Erythroblast (primary cell): ENCODE measurements at regions not wholly inside any gene's neighbourhood (a gene's known extent, or its start where the extent isn't known, plus 50 kb on each side); places are given as distances from the start of the nearest gene placed in this dataset.

ENCODE experiments used
- DNase-seq, 2 experiments: peaks; one replicate each; lab custom pipeline; 2025; lab: John Stamatoyannopoulos, UW
- GATA1 ChIP-seq: IDR thresholded peaks from 2 replicates; pipeline ENCODE4 v1.6.1; 2011; ENCODE audit warnings: low read depth, mild to moderate bottlenecking, control low read depth, low read length, moderate library complexity
- POLR2A ChIP-seq: IDR thresholded peaks from 2 replicates; pipeline ENCODE4 v1.6.1; 2011; ENCODE audit warnings: mild to moderate bottlenecking, low read length

GRCh38 chr9:109549386-109549785 lies 51.3 kb upstream of the PTPN3 start:
- DNase-seq = no peak
- TF ChIP-seq POLR2A = no peak
- TF ChIP-seq GATA1 = no peak

GRCh38 chr9:109551651-109552050 lies 53.5 kb upstream of the PTPN3 start:
- TF ChIP-seq POLR2A (no peak), GATA1 (no peak)
- no peak for DNase-seq

- DNase-seq = no peak
Measured at GRCh38 chr9:109555215-109555614, 57.1 kb upstream of the PTPN3 start.

GRCh38 chr9:109556061-109556460 lies 58.0 kb upstream of the PTPN3 start:
- no peak for TF ChIP-seq GATA1
- TF ChIP-seq POLR2A = no peak

More at GRCh38 chr9:109555215-109555614, 57.1 kb upstream of the PTPN3 start:
- no peak for TF ChIP-seq POLR2A
- TF ChIP-seq GATA1 = no peak

GRCh38 chr9:109556786-109557185 lies 58.7 kb upstream of the PTPN3 start:
- no peak for DNase-seq
- TF ChIP-seq POLR2A (no peak), GATA1 (no peak)

More at GRCh38 chr9:109556061-109556460, 58.0 kb upstream of the PTPN3 start:
- no peak for DNase-seq

GRCh38 chr9:109557481-109557880 lies 59.4 kb upstream of the PTPN3 start:
- no peak for DNase-seq
- TF ChIP-seq GATA1 (no peak), POLR2A (no peak)

GRCh38 chr9:109558718-109559151 lies 60.6 kb upstream of the PTPN3 start:
- no peak for DNase-seq
- no peak for TF ChIP-seq POLR2A
- no peak for TF ChIP-seq GATA1

- DNase-seq = no peak
- TF ChIP-seq GATA1 (no peak), POLR2A (no peak)
Measured at GRCh38 chr9:109560470-109561132, 62.5 kb upstream of the PTPN3 start.

GRCh38 chr9:109561137-109561536 lies 63.0 kb upstream of the PTPN3 start:
- DNase-seq = no peak
- TF ChIP-seq GATA1 (no peak), POLR2A (no peak)

- TF ChIP-seq GATA1 (no peak), POLR2A (no peak)
- DNase-seq = no peak
Measured at GRCh38 chr9:109568089-109568488, 70.0 kb upstream of the PTPN3 start.

- TF ChIP-seq POLR2A (no peak), GATA1 (no peak)
Measured at GRCh38 chr9:109568568-109569210, 70.6 kb upstream of the PTPN3 start.

GRCh38 chr9:109574061-109574882 lies 76.2 kb upstream of the PTPN3 start:
- DNase-seq = peak; percentile 23 to 52
- no peak for TF ChIP-seq GATA1
- no peak for TF ChIP-seq POLR2A

More at GRCh38 chr9:109568568-109569210, 70.6 kb upstream of the PTPN3 start:
- no peak for DNase-seq

GRCh38 chr9:109576762-109577161 lies 78.7 kb upstream of the PTPN3 start:
- no peak for DNase-seq
- TF ChIP-seq GATA1 (no peak), POLR2A (no peak)
